Thoracic aorta (tissue), 2 donors: ENCODE measurements at regions not wholly inside any gene's neighbourhood (a gene's known extent, or its start where the extent isn't known, plus 50 kb on each side); places are given as distances from the start of the nearest gene placed in this dataset.

ENCODE experiments used
- ATAC-seq: fragments of 150-250 bp; one replicate; pipeline ENCODE4 v1.8.0; 2017; ENCODE audit warnings: low read depth; ENCODE audit not compliant: insufficient number of reproducible peaks, low FRiP score
- DNase-seq: peaks from one replicate; pipeline ENCODE4 v3.0.0-alpha.2; 2020; ENCODE audit warnings: low spot score
- H3K27ac ChIP-seq, 2 donors: fragments of 200-600 bp; sonication (generic); 1 replicate in 1 of 2; 2 replicates in 1 of 2; pipeline ENCODE4 v1.5.1; 2016; ENCODE audit warnings: mild to moderate bottlenecking in 2 of 2, moderate library complexity in 2 of 2
- H3K27me3 ChIP-seq: fragments of 200-600 bp; sonication (generic); replicated peaks from 2 replicates; pipeline ENCODE4 v1.6.0; 2016; ENCODE audit warnings: mild to moderate bottlenecking; ENCODE audit not compliant: insufficient read depth
- H3K36me3 ChIP-seq: fragments of 200-600 bp; sonication (generic); one replicate; pipeline ENCODE4 v1.5.1; 2016
- H3K4me1 ChIP-seq, 2 donors: fragments of 200-600 bp; sonication (generic); 1 replicate in 1 of 2; 2 replicates in 1 of 2; pipeline versions ENCODE4 v1.5.1 to v1.6.0; 2016; ENCODE audit warnings: low read depth in 2 of 2, mild to moderate bottlenecking in 1 of 2; ENCODE audit not compliant: control insufficient read depth in 1 of 2
- H3K4me3 ChIP-seq: fragments of 200-600 bp; sonication (generic); 2 replicates; pipeline ENCODE4 v1.5.1; 2016; ENCODE audit warnings: mild to moderate bottlenecking
- H3K9me3 ChIP-seq: fragments of 200-600 bp; sonication (generic); 2 replicates; pipeline ENCODE4 v1.5.1; 2016
- CTCF ChIP-seq: fragments of 200-600 bp; sonication (generic); IDR thresholded peaks from one replicate; pipeline ENCODE4 v1.5.1; 2019; ENCODE audit warnings: antibody characterized with exemption

GRCh38 chr13:103996733-103997132 is 930.5 kb upstream of the SLC10A2 start:
- DNase-seq, result no peak
- no peak overlapping the region for H3K27ac ChIP-seq
- no peaks in the 10 kb centered on the region for H3K9me3 ChIP-seq
- no peaks in the 10 kb centered on the region for H3K4me1 ChIP-seq
- no peaks in the 10 kb centered on the region for H3K27me3 ChIP-seq
- H3K36me3 ChIP-seq, result no peaks in the 10 kb centered on the region
- no peak for TF ChIP-seq CTCF
- H3K4me3 ChIP-seq, result no peak overlapping the region
- no peak for ATAC-seq

GRCh38 chr13:103983948-103984347 is 917.7 kb upstream of the SLC10A2 start:
- no peaks in the 10 kb centered on the region for H3K36me3 ChIP-seq
- no peaks in the 10 kb centered on the region for H3K9me3 ChIP-seq
- no peak for TF ChIP-seq CTCF
- no peak overlapping the region for H3K27ac ChIP-seq
- no peaks in the 10 kb centered on the region for H3K4me1 ChIP-seq
- DNase-seq (no peak), ATAC-seq (no peak)
- no peaks in the 10 kb centered on the region for H3K27me3 ChIP-seq
- H3K4me3 ChIP-seq, result no peak overlapping the region

- Histone ChIP-seq H3K4me3 (no peak overlapping the region), H3K4me1 (no peaks in the 10 kb centered on the region), H3K27me3 (no peaks in the 10 kb centered on the region), H3K36me3 (no peaks in the 10 kb centered on the region), H3K9me3 (no peaks in the 10 kb centered on the region), H3K27ac (no peak overlapping the region)
- DNase-seq (no peak), ATAC-seq (no peak)
- TF ChIP-seq CTCF, result no peak
These were observed 910.2 kb upstream of the SLC10A2 start for GRCh38 chr13:103976371-103976770.

- H3K27ac ChIP-seq, result no peak overlapping the region
- DNase-seq (no peak), ATAC-seq (no peak)
- no peaks in the 10 kb centered on the region for H3K36me3 ChIP-seq
- H3K4me1 ChIP-seq, result no peaks in the 10 kb centered on the region
- no peaks in the 10 kb centered on the region for H3K9me3 ChIP-seq
- H3K27me3 ChIP-seq, result no peaks in the 10 kb centered on the region
- TF ChIP-seq CTCF, result no peak
- no peak overlapping the region for H3K4me3 ChIP-seq
These were observed 907.5 kb upstream of the SLC10A2 start for GRCh38 chr13:103973740-103974139.

GRCh38 chr13:103969520-103970050 is 903.4 kb upstream of the SLC10A2 start:
- DNase-seq (no peak), ATAC-seq (no peak)
- H3K27me3 ChIP-seq, result no peaks in the 10 kb centered on the region
- H3K9me3 ChIP-seq, result no peaks in the 10 kb centered on the region
- no peak overlapping the region for H3K4me3 ChIP-seq
- H3K27ac ChIP-seq, result no peak overlapping the region
- no peaks in the 10 kb centered on the region for H3K4me1 ChIP-seq
- TF ChIP-seq CTCF, result no peak
- H3K36me3 ChIP-seq, result no peaks in the 10 kb centered on the region
